ENCODE measurements at regions not wholly inside any gene's neighbourhood (a gene's known extent, or its start where the extent isn't known, plus 50 kb on each side); places are given as distances from the start of the nearest gene placed in this dataset.
A peak's percentile ranks its signal among the peaks of the same experiment; 100 is the strongest.

GRCh38 chr5:27341342-27341741 is 303.0 kb upstream of the CDH9 start:
- H3K9me3 ChIP-seq (ENCODE audit: control insufficient read depth in 2 of 3, insufficient read depth in 1 of 3, low read length in 3 of 3): no peaks in the 10 kb centered on the region
- no peaks in the 10 kb centered on the region for H3K36me3 ChIP-seq (ENCODE audit: control insufficient read depth in 2 of 3, insufficient read depth in 3 of 3, low read length in 3 of 3)
- DNase-seq (peak in 2 of 5 donors; percentile 17 to 33), FAIRE-seq (no peak)
- H3K9ac ChIP-seq (ENCODE audit: low read length in 3 of 3): no peak overlapping the region
- H3K27ac ChIP-seq (ENCODE audit: low read depth in 2 of 2, low read length in 2 of 2): no peak overlapping the region
- H3K4me1 ChIP-seq (ENCODE audit: control insufficient read depth in 2 of 3, insufficient read depth in 2 of 3, low read depth in 1 of 3, low read length in 3 of 3): no peaks in the 10 kb centered on the region
- no peaks in the 10 kb centered on the region for H3K27me3 ChIP-seq (ENCODE audit: control insufficient read depth, insufficient read depth, low read length)
- H3K4me3 ChIP-seq (ENCODE audit: low read length in 3 of 3): no peak overlapping the region
- no peak for TF ChIP-seq CTCF (IDR thresholded peaks at IDR 0.05; ENCODE audit: borderline replicate concordance, extremely low read depth, insufficient read depth)
- intact Hi-C loops (cut with DNase I): no loop called here

GRCh38 chr5:27336817-27337216 is 298.4 kb upstream of the CDH9 start:
- intact Hi-C loops (cut with DNase I): no loop called here
- H3K9ac ChIP-seq (ENCODE audit: low read length in 3 of 3): no peak overlapping the region
- no peaks in the 10 kb centered on the region for H3K36me3 ChIP-seq (ENCODE audit: control insufficient read depth in 2 of 3, insufficient read depth in 3 of 3, low read length in 3 of 3)
- DNase-seq (no peak), FAIRE-seq (no peak)
- no peaks in the 10 kb centered on the region for H3K9me3 ChIP-seq (ENCODE audit: control insufficient read depth in 2 of 3, insufficient read depth in 1 of 3, low read length in 3 of 3)
- no peaks in the 10 kb centered on the region for H3K4me1 ChIP-seq (ENCODE audit: control insufficient read depth in 2 of 3, insufficient read depth in 2 of 3, low read depth in 1 of 3, low read length in 3 of 3)
- H3K4me3 ChIP-seq (ENCODE audit: low read length in 3 of 3): no peak overlapping the region
- H3K27ac ChIP-seq (ENCODE audit: low read depth in 2 of 2, low read length in 2 of 2): no peak overlapping the region
- no peaks in the 10 kb centered on the region for H3K27me3 ChIP-seq (ENCODE audit: control insufficient read depth, insufficient read depth, low read length)
- no peak for TF ChIP-seq CTCF (IDR thresholded peaks at IDR 0.05; ENCODE audit: borderline replicate concordance, extremely low read depth, insufficient read depth)

- TF ChIP-seq CTCF (IDR thresholded peaks at IDR 0.05; ENCODE audit: borderline replicate concordance, extremely low read depth, insufficient read depth): no peak
- Histone ChIP-seq H3K9me3 (ENCODE audit: control insufficient read depth in 2 of 3, insufficient read depth in 1 of 3, low read length in 3 of 3) (no peaks in the 10 kb centered on the region), H3K27me3 (ENCODE audit: control insufficient read depth, insufficient read depth, low read length) (no peaks in the 10 kb centered on the region), H3K9ac (ENCODE audit: low read length in 3 of 3) (no peak overlapping the region), H3K4me1 (ENCODE audit: control insufficient read depth in 2 of 3, insufficient read depth in 2 of 3, low read depth in 1 of 3, low read length in 3 of 3) (no peaks in the 10 kb centered on the region), H3K36me3 (ENCODE audit: control insufficient read depth in 2 of 3, insufficient read depth in 3 of 3, low read length in 3 of 3) (no peaks in the 10 kb centered on the region), H3K27ac (ENCODE audit: low read depth in 2 of 2, low read length in 2 of 2) (no peak overlapping the region), H3K4me3 (ENCODE audit: low read length in 3 of 3) (no peak overlapping the region)
- intact Hi-C loops (cut with DNase I): no loop called here
- DNase-seq (no peak), FAIRE-seq (no peak)
Measured at GRCh38 chr5:27328480-27328879, 290.1 kb upstream of the CDH9 start.

GRCh38 chr5:27325513-27325912 is 287.1 kb upstream of the CDH9 start:
- H3K27me3 ChIP-seq (ENCODE audit: control insufficient read depth, insufficient read depth, low read length): no peaks in the 10 kb centered on the region
- no peaks in the 10 kb centered on the region for H3K36me3 ChIP-seq (ENCODE audit: control insufficient read depth in 2 of 3, insufficient read depth in 3 of 3, low read length in 3 of 3)
- H3K4me3 ChIP-seq (ENCODE audit: low read length in 3 of 3): no peak overlapping the region
- FAIRE-seq (no peak), DNase-seq (no peak)
- TF ChIP-seq CTCF (IDR thresholded peaks at IDR 0.05; ENCODE audit: borderline replicate concordance, extremely low read depth, insufficient read depth): no peak
- H3K4me1 ChIP-seq (ENCODE audit: control insufficient read depth in 2 of 3, insufficient read depth in 2 of 3, low read depth in 1 of 3, low read length in 3 of 3): no peaks in the 10 kb centered on the region
- intact Hi-C loops (cut with DNase I): no loop called here
- no peak overlapping the region for H3K9ac ChIP-seq (ENCODE audit: low read length in 3 of 3)
- no peak overlapping the region for H3K27ac ChIP-seq (ENCODE audit: low read depth in 2 of 2, low read length in 2 of 2)
- no peaks in the 10 kb centered on the region for H3K9me3 ChIP-seq (ENCODE audit: control insufficient read depth in 2 of 3, insufficient read depth in 1 of 3, low read length in 3 of 3)
